ENCODE measurements at regions not wholly inside any gene's neighbourhood (a gene's known extent, or its start where the extent isn't known, plus 50 kb on each side); places are given as distances from the start of the nearest gene placed in this dataset.

DNA sequence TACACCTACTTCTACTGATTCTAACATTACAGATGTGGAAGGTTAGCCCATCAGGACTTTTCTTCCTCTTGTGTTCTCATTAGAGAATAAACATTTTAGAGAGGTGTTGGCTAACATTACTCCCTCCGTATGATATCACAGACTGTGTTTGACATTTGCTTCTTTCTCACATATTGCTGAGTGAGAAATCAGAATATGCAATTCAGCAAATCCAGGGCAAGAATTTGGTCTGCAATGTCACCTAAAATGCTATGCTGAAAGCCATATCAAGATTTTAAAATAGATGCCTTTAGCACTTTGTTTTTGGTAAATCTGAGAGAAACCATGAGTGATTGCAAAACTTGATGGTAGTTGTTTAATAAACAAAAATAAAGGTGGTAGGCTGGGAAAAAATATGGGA is 319.1 kb downstream of the C4orf33 start:
- no peak for DNase-seq (ENCODE audit: low read depth in 2 of 2)

DNA sequence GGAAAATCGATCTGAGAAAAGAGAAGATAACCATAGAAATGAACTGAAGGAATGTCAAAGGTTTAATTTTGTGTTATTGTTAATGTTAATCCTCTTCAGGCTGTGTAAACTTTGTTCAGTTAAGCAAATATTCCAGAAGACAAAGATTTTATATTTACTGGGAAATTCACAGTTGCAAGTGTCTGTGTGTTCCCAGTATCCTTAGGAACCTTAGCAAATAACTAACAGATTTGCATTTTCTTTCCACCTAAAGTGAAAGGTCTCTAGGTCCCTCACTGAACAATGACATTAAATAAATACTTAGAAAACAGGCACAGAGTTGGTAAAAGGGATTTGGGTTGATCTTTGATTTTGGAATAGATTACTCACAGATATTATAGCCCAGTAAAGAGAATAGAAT is 324.7 kb downstream of the C4orf33 start:
- no peak for DNase-seq (ENCODE audit: low read depth in 2 of 2)

DNA sequence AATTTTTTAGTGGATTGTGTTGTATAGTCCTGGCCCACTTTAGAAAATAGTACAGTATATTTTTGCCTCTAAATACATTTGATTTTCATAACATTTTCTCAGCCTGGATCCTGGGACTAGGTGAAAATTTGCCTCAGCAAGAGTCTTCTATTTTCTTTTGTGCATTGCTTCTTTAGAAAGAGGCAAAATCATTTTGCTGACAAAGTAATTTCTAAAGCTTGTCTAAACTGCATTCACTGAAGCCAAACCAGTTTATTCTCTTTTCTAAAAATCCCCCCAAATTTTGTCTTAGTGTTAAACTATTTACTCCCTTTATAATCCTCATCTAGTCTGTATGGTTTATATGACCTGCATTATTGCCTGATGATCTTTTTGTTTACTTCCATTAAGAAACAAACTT is 326.3 kb downstream of the C4orf33 start:
- DNase-seq (ENCODE audit: low read depth in 2 of 2): no peak

GRCh38 chr4:129428454-129428853 is 332.5 kb downstream of the C4orf33 start:
- no peak for DNase-seq (ENCODE audit: low read depth in 2 of 2)

DNA sequence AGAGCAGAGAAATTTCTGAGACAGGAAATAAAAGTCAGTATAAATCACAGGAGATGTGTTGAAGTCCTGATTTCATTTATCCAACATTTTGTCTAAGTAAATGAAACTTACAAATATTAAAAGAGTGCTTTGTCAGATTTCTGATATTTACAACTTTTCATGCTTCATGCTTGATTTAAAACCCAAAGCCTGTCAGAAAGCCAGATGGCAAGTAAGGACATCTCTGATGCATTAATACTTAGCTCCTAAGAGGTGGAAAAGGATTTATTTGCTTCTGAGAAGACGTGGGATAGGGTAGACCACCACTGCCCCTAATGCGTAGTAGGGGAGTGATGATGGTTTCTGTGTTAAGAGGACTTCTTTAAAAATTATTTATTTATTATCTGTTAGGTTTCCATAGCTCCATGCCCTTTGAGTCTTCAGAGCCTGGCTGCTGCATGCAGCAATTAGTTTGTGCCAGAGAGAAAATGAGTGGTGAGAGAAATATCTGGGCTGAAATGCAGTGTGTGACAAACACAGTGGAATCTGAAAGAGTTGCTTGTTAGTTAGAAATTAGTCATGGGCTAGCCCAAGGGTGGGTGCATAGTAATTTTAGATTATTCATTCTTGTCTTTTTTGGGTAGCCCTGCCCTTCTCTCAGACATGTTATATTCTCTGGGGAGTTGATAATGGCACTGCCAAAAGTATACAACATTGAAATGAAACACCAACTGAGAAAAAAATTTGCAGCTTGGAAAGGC is 333.8 kb downstream of the C4orf33 start:
- DNase-seq (ENCODE audit: low read depth in 2 of 2): no peak

DNA sequence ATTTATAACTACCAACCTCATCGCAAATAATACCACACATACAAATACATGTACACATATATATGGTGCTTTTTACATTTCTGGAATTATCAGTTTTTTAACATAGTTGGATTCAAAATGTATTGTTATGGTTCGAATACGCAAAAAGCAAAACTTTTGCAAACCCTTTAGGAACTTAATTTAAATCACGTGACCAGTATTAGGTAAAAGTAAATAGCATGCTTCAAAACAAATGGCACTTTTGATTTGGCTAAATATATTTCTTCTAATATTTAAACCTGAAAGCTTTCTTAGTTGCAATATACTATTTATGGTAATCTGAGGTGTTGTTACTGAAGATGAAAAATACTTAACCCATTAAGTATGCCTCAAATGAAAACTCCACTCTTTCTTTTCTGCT is 341.4 kb downstream of the C4orf33 start:
- DNase-seq (ENCODE audit: low read depth in 2 of 2): no peak

- DNase-seq (ENCODE audit: low read depth in 2 of 2): no peak
Observed at GRCh38 chr4:129438456-129438981, 342.6 kb downstream of the C4orf33 start.

- no peak for DNase-seq (ENCODE audit: low read depth in 2 of 2)
Observed at GRCh38 chr4:129446074-129446473, 350.1 kb downstream of the C4orf33 start.

DNA sequence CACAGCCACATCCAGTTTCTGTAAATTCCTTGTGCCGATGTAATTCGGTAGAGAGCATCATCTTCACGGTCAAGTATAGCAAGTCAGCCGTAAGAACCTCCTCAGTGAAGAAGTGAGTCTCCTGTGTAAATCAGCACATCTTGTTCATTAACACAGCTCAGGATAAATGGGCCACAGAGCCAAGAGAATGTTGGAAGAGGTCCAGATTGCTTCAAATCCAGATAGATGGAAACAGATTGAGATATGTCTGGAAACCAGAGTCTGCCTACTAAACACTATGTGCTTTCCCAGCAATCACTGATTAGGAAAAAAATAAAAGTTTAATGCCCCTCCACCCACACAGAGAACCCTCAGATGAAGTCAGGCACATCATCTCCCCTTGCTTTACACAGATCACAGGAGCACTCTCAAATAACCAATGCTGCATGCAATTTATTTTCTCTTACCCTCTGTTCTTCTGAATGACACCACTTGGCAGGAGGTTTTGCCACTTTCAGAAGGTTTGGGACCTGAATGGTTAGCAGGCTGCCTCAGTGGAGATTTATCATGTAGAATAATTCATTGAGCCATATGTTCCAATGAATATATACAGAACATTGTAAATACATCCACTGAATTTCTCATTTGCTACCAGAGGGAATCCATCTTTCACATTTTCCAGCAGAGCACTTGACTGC is 357.7 kb downstream of the C4orf33 start:
- no peak for DNase-seq (ENCODE audit: low read depth in 2 of 2)

- no peak for DNase-seq (ENCODE audit: low read depth in 2 of 2)
Observed at GRCh38 chr4:129455482-129455881, 359.5 kb downstream of the C4orf33 start.

GRCh38 chr4:129468624-129469023 is 372.7 kb downstream of the C4orf33 start:
- DNase-seq (ENCODE audit: low read depth in 2 of 2): no peak

GRCh38 chr4:129474698-129475097 is 378.7 kb downstream of the C4orf33 start:
- no peak for DNase-seq (ENCODE audit: low read depth in 2 of 2)

DNA sequence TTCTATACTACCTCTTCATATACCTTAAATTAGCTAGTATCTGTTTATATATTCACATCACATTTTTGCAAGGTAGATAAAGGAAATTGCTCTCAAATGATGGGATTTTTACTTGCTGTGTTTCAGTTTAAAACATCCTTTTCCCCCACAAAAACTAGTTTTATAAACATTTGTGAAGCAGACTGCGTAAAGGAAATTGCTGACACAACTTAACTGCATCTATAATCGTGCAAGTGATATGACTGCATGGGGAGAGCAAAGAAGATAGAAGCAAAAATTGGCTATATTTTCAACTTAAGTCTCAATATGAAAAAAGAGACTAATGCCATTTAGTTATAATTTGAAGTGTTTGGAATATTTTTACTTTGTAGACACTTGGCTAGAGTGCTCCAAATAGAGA is 385.2 kb downstream of the C4orf33 start:
- no peak for DNase-seq (ENCODE audit: low read depth in 2 of 2)

GRCh38 chr4:129488427-129488826 is 392.5 kb downstream of the C4orf33 start:
- no peak for DNase-seq (ENCODE audit: low read depth in 2 of 2)

- no peak for DNase-seq (ENCODE audit: low read depth in 2 of 2)
Observed at GRCh38 chr4:129490516-129490915, 394.6 kb downstream of the C4orf33 start.

DNA sequence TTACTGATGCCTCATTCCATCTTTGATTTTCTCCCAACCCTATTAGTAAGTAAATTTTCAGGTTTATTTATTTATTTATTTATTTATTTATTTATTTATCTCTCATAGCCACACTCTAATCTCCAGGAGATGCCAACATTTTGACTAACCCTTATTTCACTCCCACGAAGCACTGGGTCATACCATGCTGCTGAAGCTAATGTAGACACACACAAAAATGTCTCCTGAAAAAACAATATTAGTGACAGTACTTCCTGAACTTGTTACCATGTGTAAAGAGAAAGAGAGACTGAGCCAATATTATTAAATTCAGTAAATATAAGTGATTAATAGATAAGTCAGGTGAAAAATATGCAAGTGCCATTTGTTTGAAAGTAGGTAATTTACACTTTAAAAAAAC is 402.7 kb downstream of the C4orf33 start:
- no peak for DNase-seq (ENCODE audit: low read depth in 2 of 2)

DNA sequence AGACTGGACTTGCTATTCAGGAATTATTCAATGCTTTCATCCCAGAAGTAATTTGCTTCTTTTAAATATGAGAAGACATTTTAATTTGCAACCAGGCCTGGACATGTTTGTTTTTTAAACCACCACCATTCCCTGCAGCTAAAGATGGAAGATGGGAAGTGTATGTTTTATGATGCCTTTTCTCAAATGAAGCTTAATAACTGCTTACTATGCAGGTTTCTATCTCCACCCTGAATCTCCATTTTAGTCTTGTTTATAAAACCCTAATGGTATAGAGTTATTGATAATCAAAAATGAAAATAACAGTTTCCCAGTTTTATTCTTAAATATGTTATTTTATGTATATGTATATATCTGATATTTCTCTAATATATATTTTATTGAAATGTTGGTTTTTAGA is 418.9 kb downstream of the C4orf33 start:
- no peak for DNase-seq (ENCODE audit: low read depth in 2 of 2)

DNA sequence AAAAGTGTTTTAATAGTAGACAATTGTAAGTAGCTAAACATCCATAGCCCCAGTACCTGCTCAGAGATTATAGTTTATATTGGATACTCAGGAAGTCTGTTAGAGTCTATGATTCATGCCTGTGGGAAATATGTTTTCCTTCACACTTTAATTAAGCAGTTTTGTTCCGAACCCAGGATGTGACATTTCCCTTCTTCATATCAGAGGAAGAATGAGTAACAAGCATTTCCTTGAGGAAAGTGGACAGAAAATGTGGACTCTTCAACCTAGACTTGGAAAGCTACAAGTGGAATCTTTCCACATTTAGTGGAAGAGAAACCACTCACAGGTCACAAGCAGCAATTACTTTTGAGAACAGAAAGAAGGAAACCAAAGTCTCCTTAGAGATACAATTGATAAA is 419.4 kb downstream of the C4orf33 start:
- no peak for DNase-seq (ENCODE audit: low read depth in 2 of 2)

GRCh38 chr4:129526812-129527211 is 430.9 kb downstream of the C4orf33 start:
- no peak for DNase-seq (ENCODE audit: low read depth in 2 of 2)

DNA sequence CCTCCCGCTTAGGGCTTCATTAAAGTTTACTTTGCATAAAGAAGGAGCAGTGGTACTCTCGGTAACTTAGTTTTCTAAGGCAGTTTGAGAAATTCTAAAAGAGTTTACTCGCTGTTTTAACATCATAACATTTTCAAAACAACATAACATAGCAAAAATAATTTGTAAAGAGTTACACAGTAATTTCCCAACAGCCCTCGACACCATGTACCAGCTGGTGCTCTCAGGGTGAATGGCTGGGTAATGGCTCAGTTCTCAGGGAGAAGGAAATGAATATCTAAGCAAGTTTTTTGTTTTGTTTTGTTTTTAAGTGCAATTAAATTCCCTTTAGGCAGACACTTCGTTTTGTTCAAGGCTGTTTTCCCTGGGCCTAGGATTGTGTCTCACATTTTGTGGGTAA is 435.3 kb downstream of the C4orf33 start:
- DNase-seq (ENCODE audit: low read depth in 2 of 2): no peak

DNA sequence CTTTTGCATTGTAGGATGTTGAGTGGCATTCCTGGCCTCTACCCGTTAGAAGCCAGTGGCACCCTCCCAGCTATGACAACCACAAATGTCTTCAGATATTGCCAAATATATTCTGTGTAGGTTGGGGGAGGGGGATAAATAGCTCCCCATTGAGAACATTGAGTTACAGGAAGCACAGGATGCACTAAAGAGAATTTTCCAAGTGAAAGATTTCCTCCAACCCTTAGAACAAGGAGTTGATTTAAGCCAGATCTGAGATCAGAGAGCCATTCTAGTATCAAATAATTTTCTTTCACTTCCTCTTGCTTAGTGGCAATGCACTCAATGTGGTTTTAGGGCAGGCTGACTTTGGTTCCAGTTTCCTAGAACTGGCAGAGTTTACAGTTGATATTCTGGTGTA is 436.6 kb downstream of the C4orf33 start:
- no peak for DNase-seq (ENCODE audit: low read depth in 2 of 2)

- DNase-seq (ENCODE audit: low read depth in 2 of 2): no peak
Observed at GRCh38 chr4:129543299-129543698, 447.3 kb downstream of the C4orf33 start.

GRCh38 chr4:129545599-129546278 is 449.8 kb downstream of the C4orf33 start:
- no peak for DNase-seq (ENCODE audit: low read depth in 2 of 2)

Data from stimulated activated CD8-positive, alpha-beta memory T cell treated with anti-CD3 and anti-CD28 coated beads, Interleukin-15, amount 100 ng/mL, for 48 hours (primary cell).